HEK293T (cell line): ENCODE measurements at regions not wholly inside any gene's neighbourhood (a gene's known extent, or its start where the extent isn't known, plus 50 kb on each side); places are given as distances from the start of the nearest gene placed in this dataset.

ENCODE experiments used
- BHLHE40 ChIP-seq: fragments of 450-650 bp; IDR thresholded peaks from 2 replicates; pipeline ENCODE4 v1.6.1; 2016; ENCODE audit warnings: mild to moderate bottlenecking, moderate library complexity, borderline replicate concordance
- FOXA1 ChIP-seq: fragments of 450-650 bp; IDR thresholded peaks from 2 replicates; pipeline ENCODE4 v1.6.1; 2016; ENCODE audit warnings: mild to moderate bottlenecking
- FOXM1 ChIP-seq: fragments of 450-650 bp; IDR thresholded peaks from 2 replicates; pipeline ENCODE4 v1.6.1; 2017; ENCODE audit warnings: mild to moderate bottlenecking, borderline replicate concordance
- L3MBTL2 ChIP-seq: fragments of 450-650 bp; conservative IDR thresholded peaks from 2 replicates; pipeline ENCODE4 v1.6.1; 2016; ENCODE audit warnings: mild to moderate bottlenecking
- NFRKB ChIP-seq: fragments of 450-650 bp; IDR thresholded peaks from 2 replicates; pipeline ENCODE4 v1.6.1; 2016; ENCODE audit warnings: mild to moderate bottlenecking, moderate library complexity
- SP1 ChIP-seq: fragments of 450-650 bp; IDR thresholded peaks from 2 replicates; pipeline ENCODE4 v1.6.1; 2017
- SUZ12 ChIP-seq: fragments of 450-650 bp; IDR thresholded peaks from 2 replicates; pipeline ENCODE4 v1.6.1; 2016; ENCODE audit warnings: mild to moderate bottlenecking
- TARDBP ChIP-seq: fragments of 450-650 bp; IDR thresholded peaks from 2 replicates; pipeline ENCODE4 v1.6.1; 2016
- ZNF384 ChIP-seq: fragments of 450-650 bp; IDR thresholded peaks from 2 replicates; pipeline ENCODE4 v1.6.1; 2016

DNA sequence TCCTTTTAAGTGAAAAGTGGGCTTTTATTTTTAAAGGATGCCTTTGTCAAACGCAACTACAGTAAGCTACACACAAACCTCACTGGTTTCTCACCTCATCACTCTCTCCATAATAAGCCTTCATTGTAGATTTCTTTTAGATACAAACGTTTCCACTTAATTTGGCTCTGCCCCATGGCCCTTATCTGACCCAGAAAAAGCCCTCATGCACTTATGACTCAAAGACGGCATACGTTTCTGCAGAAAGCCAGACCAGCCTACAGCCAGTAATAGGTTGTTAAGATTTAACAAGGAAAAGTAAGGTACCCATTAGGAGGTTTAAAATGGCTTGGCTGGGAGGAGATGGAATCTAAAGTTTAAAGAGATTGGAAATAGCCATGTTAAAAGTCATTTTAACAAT, 914.6 kb upstream of the INTU start:
- TF ChIP-seq FOXM1: no peak
- TF ChIP-seq SUZ12: no peak
- no peak for TF ChIP-seq BHLHE40
- TF ChIP-seq SP1: no peak
- no peak for TF ChIP-seq NFRKB
- TF ChIP-seq ZNF384: no peak
- TF ChIP-seq L3MBTL2: no peak
- TF ChIP-seq FOXA1: no peak
- no peak for TF ChIP-seq TARDBP
